ENCODE measurements at regions not wholly inside any gene's neighbourhood (a gene's known extent, or its start where the extent isn't known, plus 50 kb on each side); places are given as distances from the start of the nearest gene placed in this dataset.

DNA sequence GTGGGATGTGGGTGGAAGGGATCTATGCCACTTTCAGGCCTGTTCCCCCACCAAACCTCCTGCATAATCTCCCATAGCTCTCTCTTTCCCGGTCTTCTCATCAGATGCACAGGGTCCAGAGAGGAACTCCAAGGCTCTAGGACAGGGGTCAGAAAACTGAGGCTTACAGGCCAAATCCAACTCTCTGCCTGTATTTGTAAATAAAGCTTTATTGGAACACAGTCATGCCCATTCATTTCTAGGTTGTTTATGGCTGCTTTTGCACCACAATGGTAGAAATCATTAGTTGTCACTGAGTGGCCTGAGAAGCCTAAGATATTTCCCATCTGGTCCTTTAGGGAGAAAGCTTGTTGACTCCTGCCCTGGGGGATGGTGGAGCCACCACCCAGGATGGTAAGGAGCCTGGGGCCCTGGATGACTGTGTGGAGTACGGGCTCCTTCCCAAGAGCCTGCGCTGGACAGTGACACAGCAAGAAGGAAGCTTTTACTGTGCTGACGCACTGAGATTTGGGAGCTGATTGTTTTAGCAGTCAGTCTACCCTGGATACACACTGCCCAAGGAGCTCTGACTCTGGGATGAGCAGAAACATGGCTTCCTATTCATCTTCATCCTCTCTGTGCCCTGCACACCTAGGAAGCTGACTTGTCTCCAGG, 64.0 kb upstream of the RAPGEF1 start (continued):
- TF ChIP-seq, protein P1, sequence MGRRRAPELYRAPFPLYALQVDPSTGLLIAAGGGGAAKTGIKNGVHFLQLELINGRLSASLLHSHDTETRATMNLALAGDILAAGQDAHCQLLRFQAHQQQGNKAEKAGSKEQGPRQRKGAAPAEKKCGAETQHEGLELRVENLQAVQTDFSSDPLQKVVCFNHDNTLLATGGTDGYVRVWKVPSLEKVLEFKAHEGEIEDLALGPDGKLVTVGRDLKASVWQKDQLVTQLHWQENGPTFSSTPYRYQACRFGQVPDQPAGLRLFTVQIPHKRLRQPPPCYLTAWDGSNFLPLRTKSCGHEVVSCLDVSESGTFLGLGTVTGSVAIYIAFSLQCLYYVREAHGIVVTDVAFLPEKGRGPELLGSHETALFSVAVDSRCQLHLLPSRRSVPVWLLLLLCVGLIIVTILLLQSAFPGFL (CRISPR knock-in tag; IDR thresholded peaks at IDR 0.05; ENCODE audit: borderline replicate concordance), result no peak
- TF ChIP-seq FOXP1 (CRISPR knock-in tag; IDR thresholded peaks at IDR 0.05; ENCODE audit: borderline replicate concordance) (no peak), GABPB1 (CRISPR knock-in tag; IDR thresholded peaks at IDR 0.05) (no peak), ZNF396 (CRISPR knock-in tag; IDR thresholded peaks at IDR 0.05; ENCODE audit: borderline replicate concordance) (no peak), JAZF1 (CRISPR knock-in tag; IDR thresholded peaks at IDR 0.05) (no peak), TCF7 (CRISPR knock-in tag; IDR thresholded peaks at IDR 0.05; ENCODE audit: low read depth) (no peak), JUN (CRISPR knock-in tag; IDR thresholded peaks at IDR 0.05) (no peak), EMX1 (CRISPR knock-in tag; IDR thresholded peaks at IDR 0.05) (no peak)
- TF ChIP-seq, protein P2, sequence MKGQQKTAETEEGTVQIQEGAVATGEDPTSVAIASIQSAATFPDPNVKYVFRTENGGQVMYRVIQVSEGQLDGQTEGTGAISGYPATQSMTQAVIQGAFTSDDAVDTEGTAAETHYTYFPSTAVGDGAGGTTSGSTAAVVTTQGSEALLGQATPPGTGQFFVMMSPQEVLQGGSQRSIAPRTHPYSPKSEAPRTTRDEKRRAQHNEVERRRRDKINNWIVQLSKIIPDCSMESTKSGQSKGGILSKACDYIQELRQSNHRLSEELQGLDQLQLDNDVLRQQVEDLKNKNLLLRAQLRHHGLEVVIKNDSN (CRISPR knock-in tag; IDR thresholded peaks at IDR 0.05), result no peak

DNA sequence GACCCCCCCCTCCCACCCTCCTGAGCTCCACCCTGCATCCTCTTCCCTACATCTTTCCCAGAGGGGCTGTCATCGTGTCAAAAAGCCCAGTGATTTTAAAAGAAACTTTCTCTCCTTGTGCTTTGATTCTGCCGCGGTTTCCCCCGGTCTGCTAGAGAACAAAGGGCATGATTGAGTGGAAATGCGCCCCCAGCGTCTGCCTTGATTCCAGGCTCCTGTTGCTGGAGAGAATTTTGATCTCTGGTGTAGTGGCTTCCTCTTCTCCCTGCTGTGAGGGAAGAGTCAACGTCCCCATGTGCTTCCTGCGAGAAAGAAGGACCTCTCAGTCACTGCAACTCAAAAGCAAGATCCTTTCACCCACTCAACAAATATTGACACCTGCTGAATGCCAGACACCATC, 61.9 kb upstream of the RAPGEF1 start:
- no peaks in the 10 kb centered on the region for H3K36me3 Mint-ChIP-seq
- H3K27ac Mint-ChIP-seq, result no peak overlapping the region
- H3K4me1 Mint-ChIP-seq, result peaks cover 28% of the 10 kb centered on the region
- DNase-seq (ENCODE audit: low spot score) (peak; percentile 44), ATAC-seq (peak; percentile 43)
- peaks cover 5% of the 10 kb centered on the region; the same call in 1 of the 2 replicates for H3K9me3 Mint-ChIP-seq
- ChIA-PET POLR2A (no interaction called here), CTCF (interaction anchor here (0.9 kb wide), 1 partner anchor 8 kb away, joined by 4 read pairs; no protein-coding TSS in a partner anchor)
- no peak overlapping the region for H3K4me3 Mint-ChIP-seq
- no peaks in the 10 kb centered on the region for H3K27me3 Mint-ChIP-seq (ENCODE audit: low read depth)
- TF ChIP-seq KAT7 (CRISPR knock-in tag; IDR thresholded peaks at IDR 0.05; ENCODE audit: borderline replicate concordance) (no peak), ZNF416 (CRISPR knock-in tag; IDR thresholded peaks at IDR 0.05) (no peak), SP1 (CRISPR knock-in tag; conservative IDR thresholded peaks at IDR 0.05) (no peak), ZNF396 (CRISPR knock-in tag; IDR thresholded peaks at IDR 0.05; ENCODE audit: borderline replicate concordance) (no peak), GTF2I (CRISPR knock-in tag; conservative IDR thresholded peaks at IDR 0.05) (no peak), NR3C1 (CRISPR knock-in tag; conservative IDR thresholded peaks at IDR 0.05; ENCODE audit: low read depth) (no peak), TCF7 (CRISPR knock-in tag; IDR thresholded peaks at IDR 0.05; ENCODE audit: low read depth) (no peak)
- TF ChIP-seq, protein P3, sequence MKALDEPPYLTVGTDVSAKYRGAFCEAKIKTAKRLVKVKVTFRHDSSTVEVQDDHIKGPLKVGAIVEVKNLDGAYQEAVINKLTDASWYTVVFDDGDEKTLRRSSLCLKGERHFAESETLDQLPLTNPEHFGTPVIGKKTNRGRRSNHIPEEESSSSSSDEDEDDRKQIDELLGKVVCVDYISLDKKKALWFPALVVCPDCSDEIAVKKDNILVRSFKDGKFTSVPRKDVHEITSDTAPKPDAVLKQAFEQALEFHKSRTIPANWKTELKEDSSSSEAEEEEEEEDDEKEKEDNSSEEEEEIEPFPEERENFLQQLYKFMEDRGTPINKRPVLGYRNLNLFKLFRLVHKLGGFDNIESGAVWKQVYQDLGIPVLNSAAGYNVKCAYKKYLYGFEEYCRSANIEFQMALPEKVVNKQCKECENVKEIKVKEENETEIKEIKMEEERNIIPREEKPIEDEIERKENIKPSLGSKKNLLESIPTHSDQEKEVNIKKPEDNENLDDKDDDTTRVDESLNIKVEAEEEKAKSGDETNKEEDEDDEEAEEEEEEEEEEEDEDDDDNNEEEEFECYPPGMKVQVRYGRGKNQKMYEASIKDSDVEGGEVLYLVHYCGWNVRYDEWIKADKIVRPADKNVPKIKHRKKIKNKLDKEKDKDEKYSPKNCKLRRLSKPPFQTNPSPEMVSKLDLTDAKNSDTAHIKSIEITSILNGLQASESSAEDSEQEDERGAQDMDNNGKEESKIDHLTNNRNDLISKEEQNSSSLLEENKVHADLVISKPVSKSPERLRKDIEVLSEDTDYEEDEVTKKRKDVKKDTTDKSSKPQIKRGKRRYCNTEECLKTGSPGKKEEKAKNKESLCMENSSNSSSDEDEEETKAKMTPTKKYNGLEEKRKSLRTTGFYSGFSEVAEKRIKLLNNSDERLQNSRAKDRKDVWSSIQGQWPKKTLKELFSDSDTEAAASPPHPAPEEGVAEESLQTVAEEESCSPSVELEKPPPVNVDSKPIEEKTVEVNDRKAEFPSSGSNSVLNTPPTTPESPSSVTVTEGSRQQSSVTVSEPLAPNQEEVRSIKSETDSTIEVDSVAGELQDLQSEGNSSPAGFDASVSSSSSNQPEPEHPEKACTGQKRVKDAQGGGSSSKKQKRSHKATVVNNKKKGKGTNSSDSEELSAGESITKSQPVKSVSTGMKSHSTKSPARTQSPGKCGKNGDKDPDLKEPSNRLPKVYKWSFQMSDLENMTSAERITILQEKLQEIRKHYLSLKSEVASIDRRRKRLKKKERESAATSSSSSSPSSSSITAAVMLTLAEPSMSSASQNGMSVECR (CRISPR knock-in tag; IDR thresholded peaks at IDR 0.05; ENCODE audit: borderline replicate concordance), result no peak
- TF ChIP-seq, protein P4, sequence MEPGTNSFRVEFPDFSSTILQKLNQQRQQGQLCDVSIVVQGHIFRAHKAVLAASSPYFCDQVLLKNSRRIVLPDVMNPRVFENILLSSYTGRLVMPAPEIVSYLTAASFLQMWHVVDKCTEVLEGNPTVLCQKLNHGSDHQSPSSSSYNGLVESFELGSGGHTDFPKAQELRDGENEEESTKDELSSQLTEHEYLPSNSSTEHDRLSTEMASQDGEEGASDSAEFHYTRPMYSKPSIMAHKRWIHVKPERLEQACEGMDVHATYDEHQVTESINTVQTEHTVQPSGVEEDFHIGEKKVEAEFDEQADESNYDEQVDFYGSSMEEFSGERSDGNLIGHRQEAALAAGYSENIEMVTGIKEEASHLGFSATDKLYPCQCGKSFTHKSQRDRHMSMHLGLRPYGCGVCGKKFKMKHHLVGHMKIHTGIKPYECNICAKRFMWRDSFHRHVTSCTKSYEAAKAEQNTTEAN (CRISPR knock-in tag; IDR thresholded peaks at IDR 0.05), result no peak
- TF ChIP-seq, protein P5, sequence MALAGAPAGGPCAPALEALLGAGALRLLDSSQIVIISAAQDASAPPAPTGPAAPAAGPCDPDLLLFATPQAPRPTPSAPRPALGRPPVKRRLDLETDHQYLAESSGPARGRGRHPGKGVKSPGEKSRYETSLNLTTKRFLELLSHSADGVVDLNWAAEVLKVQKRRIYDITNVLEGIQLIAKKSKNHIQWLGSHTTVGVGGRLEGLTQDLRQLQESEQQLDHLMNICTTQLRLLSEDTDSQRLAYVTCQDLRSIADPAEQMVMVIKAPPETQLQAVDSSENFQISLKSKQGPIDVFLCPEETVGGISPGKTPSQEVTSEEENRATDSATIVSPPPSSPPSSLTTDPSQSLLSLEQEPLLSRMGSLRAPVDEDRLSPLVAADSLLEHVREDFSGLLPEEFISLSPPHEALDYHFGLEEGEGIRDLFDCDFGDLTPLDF (CRISPR knock-in tag; IDR thresholded peaks at IDR 0.05), result no peak
- TF ChIP-seq, protein P6, sequence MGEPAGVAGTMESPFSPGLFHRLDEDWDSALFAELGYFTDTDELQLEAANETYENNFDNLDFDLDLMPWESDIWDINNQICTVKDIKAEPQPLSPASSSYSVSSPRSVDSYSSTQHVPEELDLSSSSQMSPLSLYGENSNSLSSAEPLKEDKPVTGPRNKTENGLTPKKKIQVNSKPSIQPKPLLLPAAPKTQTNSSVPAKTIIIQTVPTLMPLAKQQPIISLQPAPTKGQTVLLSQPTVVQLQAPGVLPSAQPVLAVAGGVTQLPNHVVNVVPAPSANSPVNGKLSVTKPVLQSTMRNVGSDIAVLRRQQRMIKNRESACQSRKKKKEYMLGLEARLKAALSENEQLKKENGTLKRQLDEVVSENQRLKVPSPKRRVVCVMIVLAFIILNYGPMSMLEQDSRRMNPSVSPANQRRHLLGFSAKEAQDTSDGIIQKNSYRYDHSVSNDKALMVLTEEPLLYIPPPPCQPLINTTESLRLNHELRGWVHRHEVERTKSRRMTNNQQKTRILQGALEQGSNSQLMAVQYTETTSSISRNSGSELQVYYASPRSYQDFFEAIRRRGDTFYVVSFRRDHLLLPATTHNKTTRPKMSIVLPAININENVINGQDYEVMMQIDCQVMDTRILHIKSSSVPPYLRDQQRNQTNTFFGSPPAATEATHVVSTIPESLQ (CRISPR knock-in tag; IDR thresholded peaks at IDR 0.05), result no peak
- TF ChIP-seq, protein P7, sequence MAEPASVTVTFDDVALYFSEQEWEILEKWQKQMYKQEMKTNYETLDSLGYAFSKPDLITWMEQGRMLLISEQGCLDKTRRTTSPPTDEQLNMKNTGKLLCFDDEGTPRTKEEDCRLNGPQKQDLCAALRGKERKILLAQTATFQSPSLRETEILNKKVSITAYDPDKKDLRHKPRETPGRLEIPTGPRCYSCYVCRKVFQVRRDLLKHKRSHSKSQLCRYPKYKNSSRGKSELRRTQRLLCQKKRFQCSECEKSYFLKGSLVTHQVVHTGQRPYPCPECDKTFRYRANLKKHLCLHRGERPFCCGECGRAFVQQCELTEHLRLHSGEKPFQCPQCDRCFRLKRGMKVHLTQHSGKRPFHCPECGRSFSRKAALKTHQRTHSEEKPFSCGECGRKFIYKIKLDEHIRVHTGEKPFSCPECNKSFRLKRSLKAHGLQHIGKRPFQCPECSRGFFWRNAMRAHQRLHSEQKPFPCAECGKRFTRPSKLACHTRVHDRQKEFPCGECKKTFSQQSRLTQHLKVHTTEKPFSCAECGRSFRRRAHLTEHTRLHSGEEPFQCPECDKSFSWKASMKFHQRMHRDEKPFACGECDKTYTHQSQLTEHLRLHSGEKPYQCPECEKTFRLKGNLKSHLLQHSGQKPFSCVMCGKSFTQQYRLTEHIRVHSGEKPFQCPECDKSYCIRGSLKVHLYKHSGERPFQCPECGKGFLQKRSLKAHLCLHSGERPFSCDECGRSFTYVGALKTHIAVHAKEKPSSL (CRISPR knock-in tag; conservative IDR thresholded peaks at IDR 0.05), result no peak

Measured in WTC11 (cell line).